GM21390 (cell line): ENCODE measurements at regions not wholly inside any gene's neighbourhood (a gene's known extent, or its start where the extent isn't known, plus 50 kb on each side); places are given as distances from the start of the nearest gene placed in this dataset.
A peak's percentile ranks its signal among the peaks of the same experiment; 100 is the strongest.

Experiments used
- ATAC-seq: cut with Tn5 transposase; IDR thresholded peaks from one replicate; pipeline ENCODE4 v1.9.1; 2021; ENCODE audit not compliant: unreplicated experiment

- ATAC-seq: no peak
Observed at GRCh38 chr11:27216270-27217149, 146.5 kb downstream of the CCDC34 start.

GRCh38 chr11:27215471-27216269, 147.3 kb downstream of the CCDC34 start:
- ATAC-seq: no peak

- no peak for ATAC-seq
Observed at GRCh38 chr11:27214713-27215112, 148.3 kb downstream of the CCDC34 start.

GRCh38 chr11:27213232-27213660, 149.8 kb downstream of the CCDC34 start:
- ATAC-seq: no peak

- no peak for ATAC-seq
Observed at GRCh38 chr11:27212248-27212780, 150.7 kb downstream of the CCDC34 start.

- ATAC-seq: no peak
Observed at GRCh38 chr11:27211370-27212127, 151.5 kb downstream of the CCDC34 start.

GRCh38 chr11:27210531-27210930, 152.5 kb downstream of the CCDC34 start:
- no peak for ATAC-seq

- peak; percentile 44 for ATAC-seq
Observed at GRCh38 chr11:27209562-27210005, 153.4 kb downstream of the CCDC34 start.

GRCh38 chr11:27208846-27209245, 154.2 kb downstream of the CCDC34 start:
- ATAC-seq: no peak

- ATAC-seq: no peak
Observed at GRCh38 chr11:27207025-27207650, 155.9 kb downstream of the CCDC34 start.

GRCh38 chr11:27205779-27206570, 157.0 kb downstream of the CCDC34 start:
- no peak for ATAC-seq

GRCh38 chr11:27205250-27205649, 157.8 kb downstream of the CCDC34 start:
- ATAC-seq: no peak

GRCh38 chr11:27204529-27204928, 158.5 kb downstream of the CCDC34 start:
- no peak for ATAC-seq

GRCh38 chr11:27203077-27203647, 159.9 kb downstream of the CCDC34 start:
- ATAC-seq: no peak

GRCh38 chr11:27201454-27202302, 161.1 kb downstream of the BBOX1 start:
- ATAC-seq: no peak

- ATAC-seq: no peak
Observed at GRCh38 chr11:27200779-27201453, 160.3 kb downstream of the BBOX1 start.

- ATAC-seq: no peak
Observed at GRCh38 chr11:27196203-27196897, 155.7 kb downstream of the BBOX1 start.
